Globus pallidus (tissue), 1 donor: ENCODE measurements at regions not wholly inside any gene's neighbourhood (a gene's known extent, or its start where the extent isn't known, plus 50 kb on each side); places are given as distances from the start of the nearest gene placed in this dataset.

Source experiments
- DNase-seq: peaks from one replicate; pipeline ENCODE4 v3.0.0-alpha.2; 2015; ENCODE audit warnings: low spot score

GRCh38 chr13:29902632-29903305 is 52.4 kb upstream of the UBL3 start:
- DNase-seq, result peak; percentile 53

GRCh38 chr13:29901710-29902631 is 51.6 kb upstream of the UBL3 start:
- no peak for DNase-seq
